Uterus (tissue), 2 donors: ENCODE measurements at regions not wholly inside any gene's neighbourhood (a gene's known extent, or its start where the extent isn't known, plus 50 kb on each side); places are given as distances from the start of the nearest gene placed in this dataset.

Experiments used
- CTCF ChIP-seq, 4 experiments: fragments of 200-600 bp in 2 of 4; fragments of 450-650 bp in 2 of 4; sonication (generic) in 2 of 4; IDR thresholded peaks; one replicate each; pipeline ENCODE4 v1.5.1; 2016 to 2019; ENCODE audit warnings: antibody characterized with exemption in 4 of 4, mild to moderate bottlenecking in 2 of 4, moderate library complexity in 1 of 4
- POLR2A ChIP-seq, 2 donors: fragments of 450-650 bp; IDR thresholded peaks; one replicate each; pipeline ENCODE4 v1.6.1; 2016; ENCODE audit warnings: antibody characterized with exemption in 2 of 2, mild to moderate bottlenecking in 1 of 2, moderate library complexity in 1 of 2

- TF ChIP-seq CTCF (IDR thresholded peaks at IDR 0.05) (no peak), POLR2A (IDR thresholded peaks at IDR 0.05) (no peak)
Observed at GRCh38 chr6:40901322-40902055, 137.5 kb downstream of the UNC5CL start.
